Liver (tissue), 3 donors: ENCODE measurements at regions not wholly inside any gene's neighbourhood (a gene's known extent, or its start where the extent isn't known, plus 50 kb on each side); places are given as distances from the start of the nearest gene placed in this dataset.

Experiments
- EGR1 ChIP-seq, 2 donors: IDR thresholded peaks; 2 replicates each; pipeline ENCODE4 v1.6.1; 2016 to 2018; ENCODE audit warnings: antibody characterized with exemption in 2 of 2, low read depth in 2 of 2
- FOXA1 ChIP-seq: IDR thresholded peaks from 2 replicates; pipeline ENCODE4 v1.6.1; 2016; ENCODE audit warnings: antibody characterized with exemption
- JUND ChIP-seq, 2 donors: IDR thresholded peaks; 2 replicates each; pipeline ENCODE4 v1.6.1; 2016; ENCODE audit warnings: antibody characterized with exemption in 2 of 2
- RAD21 ChIP-seq, 2 donors: IDR thresholded peaks; 2 replicates each; pipeline ENCODE4 v1.6.1; 2016; ENCODE audit warnings: antibody characterized with exemption in 2 of 2, mild to moderate bottlenecking in 2 of 2
- TAF1 ChIP-seq: conservative IDR thresholded peaks from 2 replicates; pipeline ENCODE4 v1.6.1; 2016; ENCODE audit warnings: antibody characterized with exemption, mild to moderate bottlenecking
- TF ChIP-seq, protein P1 (sequence below): fragments of 150-350 bp; IDR thresholded peaks from 2 replicates; pipeline ENCODE4 v1.5.1; 2017; ENCODE audit warnings: improper control_type of control experiment, low read depth, low read length; ENCODE audit not compliant: missing input control
- TF ChIP-seq, protein P2 (sequence below): IDR thresholded peaks from 2 replicates; pipeline ENCODE4 v1.6.1; 2016; ENCODE audit warnings: antibody characterized with exemption, mild to moderate bottlenecking
- donor health status: healthy.
- donor health status: healthy.

DNA sequence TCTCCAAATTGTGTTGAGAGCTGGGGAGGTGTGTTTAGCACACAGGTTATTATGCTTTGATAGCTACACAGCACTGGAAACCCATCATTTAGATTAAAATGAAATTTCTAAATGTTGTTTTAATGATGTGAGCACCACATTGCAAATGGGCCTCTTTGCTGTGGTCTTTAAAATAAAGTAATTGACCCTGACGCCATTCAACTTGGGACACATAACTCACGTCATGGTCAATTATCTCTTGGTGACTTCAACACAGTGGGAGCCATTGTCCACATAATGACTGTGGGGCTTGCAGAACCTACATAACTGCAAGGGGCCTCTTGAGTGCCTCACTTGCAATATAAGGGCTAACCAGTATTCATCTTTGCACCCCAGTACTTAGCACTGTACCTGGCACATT, 280.4 kb downstream of the HLX start:
- TF ChIP-seq, protein P1, sequence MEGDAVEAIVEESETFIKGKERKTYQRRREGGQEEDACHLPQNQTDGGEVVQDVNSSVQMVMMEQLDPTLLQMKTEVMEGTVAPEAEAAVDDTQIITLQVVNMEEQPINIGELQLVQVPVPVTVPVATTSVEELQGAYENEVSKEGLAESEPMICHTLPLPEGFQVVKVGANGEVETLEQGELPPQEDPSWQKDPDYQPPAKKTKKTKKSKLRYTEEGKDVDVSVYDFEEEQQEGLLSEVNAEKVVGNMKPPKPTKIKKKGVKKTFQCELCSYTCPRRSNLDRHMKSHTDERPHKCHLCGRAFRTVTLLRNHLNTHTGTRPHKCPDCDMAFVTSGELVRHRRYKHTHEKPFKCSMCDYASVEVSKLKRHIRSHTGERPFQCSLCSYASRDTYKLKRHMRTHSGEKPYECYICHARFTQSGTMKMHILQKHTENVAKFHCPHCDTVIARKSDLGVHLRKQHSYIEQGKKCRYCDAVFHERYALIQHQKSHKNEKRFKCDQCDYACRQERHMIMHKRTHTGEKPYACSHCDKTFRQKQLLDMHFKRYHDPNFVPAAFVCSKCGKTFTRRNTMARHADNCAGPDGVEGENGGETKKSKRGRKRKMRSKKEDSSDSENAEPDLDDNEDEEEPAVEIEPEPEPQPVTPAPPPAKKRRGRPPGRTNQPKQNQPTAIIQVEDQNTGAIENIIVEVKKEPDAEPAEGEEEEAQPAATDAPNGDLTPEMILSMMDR: no peak
- TF ChIP-seq TAF1: no peak
- TF ChIP-seq JUND (IDR thresholded peaks at IDR 0.05): no peak
- no peak for TF ChIP-seq EGR1 (IDR thresholded peaks at IDR 0.05; ENCODE audit: low read depth in 2 of 2)
- no peak for TF ChIP-seq RAD21 (IDR thresholded peaks at IDR 0.05)
- TF ChIP-seq, protein P2, sequence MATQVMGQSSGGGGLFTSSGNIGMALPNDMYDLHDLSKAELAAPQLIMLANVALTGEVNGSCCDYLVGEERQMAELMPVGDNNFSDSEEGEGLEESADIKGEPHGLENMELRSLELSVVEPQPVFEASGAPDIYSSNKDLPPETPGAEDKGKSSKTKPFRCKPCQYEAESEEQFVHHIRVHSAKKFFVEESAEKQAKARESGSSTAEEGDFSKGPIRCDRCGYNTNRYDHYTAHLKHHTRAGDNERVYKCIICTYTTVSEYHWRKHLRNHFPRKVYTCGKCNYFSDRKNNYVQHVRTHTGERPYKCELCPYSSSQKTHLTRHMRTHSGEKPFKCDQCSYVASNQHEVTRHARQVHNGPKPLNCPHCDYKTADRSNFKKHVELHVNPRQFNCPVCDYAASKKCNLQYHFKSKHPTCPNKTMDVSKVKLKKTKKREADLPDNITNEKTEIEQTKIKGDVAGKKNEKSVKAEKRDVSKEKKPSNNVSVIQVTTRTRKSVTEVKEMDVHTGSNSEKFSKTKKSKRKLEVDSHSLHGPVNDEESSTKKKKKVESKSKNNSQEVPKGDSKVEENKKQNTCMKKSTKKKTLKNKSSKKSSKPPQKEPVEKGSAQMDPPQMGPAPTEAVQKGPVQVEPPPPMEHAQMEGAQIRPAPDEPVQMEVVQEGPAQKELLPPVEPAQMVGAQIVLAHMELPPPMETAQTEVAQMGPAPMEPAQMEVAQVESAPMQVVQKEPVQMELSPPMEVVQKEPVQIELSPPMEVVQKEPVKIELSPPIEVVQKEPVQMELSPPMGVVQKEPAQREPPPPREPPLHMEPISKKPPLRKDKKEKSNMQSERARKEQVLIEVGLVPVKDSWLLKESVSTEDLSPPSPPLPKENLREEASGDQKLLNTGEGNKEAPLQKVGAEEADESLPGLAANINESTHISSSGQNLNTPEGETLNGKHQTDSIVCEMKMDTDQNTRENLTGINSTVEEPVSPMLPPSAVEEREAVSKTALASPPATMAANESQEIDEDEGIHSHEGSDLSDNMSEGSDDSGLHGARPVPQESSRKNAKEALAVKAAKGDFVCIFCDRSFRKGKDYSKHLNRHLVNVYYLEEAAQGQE: no peak
- TF ChIP-seq FOXA1: no peak
